Thymus (tissue), 11 donors: ENCODE measurements at regions not wholly inside any gene's neighbourhood (a gene's known extent, or its start where the extent isn't known, plus 50 kb on each side); places are given as distances from the start of the nearest gene placed in this dataset.

Source experiments
- DNase-seq, 9 donors: peaks; one replicate each; pipeline ENCODE4 v3.0.0-alpha.2; 2013; ENCODE audit warnings: low spot score in 9 of 9, low read depth in 6 of 9, missing footprints in 1 of 9
- H3K27ac ChIP-seq, 2 donors: one replicate each; pipeline ENCODE4 v1.5.1; 2013; ENCODE audit warnings: control low read depth in 1 of 2, low read depth in 1 of 2, low read length in 1 of 2, mild to moderate bottlenecking in 1 of 2, moderate library complexity in 1 of 2
- H3K27me3 ChIP-seq, 2 donors: one replicate each; pipeline ENCODE4 v1.5.1; 2013; ENCODE audit warnings: low read length in 1 of 2; ENCODE audit not compliant: control insufficient read depth in 2 of 2, insufficient read depth in 1 of 2
- H3K36me3 ChIP-seq, 2 donors: one replicate each; pipeline ENCODE4 v1.5.1; 2013; ENCODE audit warnings: low read length in 1 of 2, mild to moderate bottlenecking in 1 of 2, moderate library complexity in 1 of 2; ENCODE audit not compliant: control insufficient read depth in 2 of 2, insufficient read depth in 2 of 2
- H3K4me1 ChIP-seq, 2 donors: one replicate each; pipeline ENCODE4 v1.5.1; 2013; ENCODE audit warnings: low read length in 2 of 2; ENCODE audit not compliant: control insufficient read depth in 2 of 2, insufficient read depth in 2 of 2
- H3K4me3 ChIP-seq, 2 donors: one replicate each; pipeline ENCODE4 v1.5.1; 2013; ENCODE audit warnings: low read length in 2 of 2, control low read depth in 1 of 2, mild to moderate bottlenecking in 1 of 2
- H3K9me3 ChIP-seq, 2 donors: one replicate each; pipeline ENCODE4 v1.5.1; 2013; ENCODE audit warnings: low read length in 1 of 2, mild to moderate bottlenecking in 1 of 2; ENCODE audit not compliant: control insufficient read depth in 2 of 2, insufficient read depth in 1 of 2
- WGBS: extraction: QIAGEN DNeasy Blood & Tissue Kit; methylation state at CpG from one replicate; pipeline ENCODE4 v1.1.7; 2013; 5-methylcytosine and 5-hydroxymethylcytosine counted together
- donor health status: healthy.

DNA sequence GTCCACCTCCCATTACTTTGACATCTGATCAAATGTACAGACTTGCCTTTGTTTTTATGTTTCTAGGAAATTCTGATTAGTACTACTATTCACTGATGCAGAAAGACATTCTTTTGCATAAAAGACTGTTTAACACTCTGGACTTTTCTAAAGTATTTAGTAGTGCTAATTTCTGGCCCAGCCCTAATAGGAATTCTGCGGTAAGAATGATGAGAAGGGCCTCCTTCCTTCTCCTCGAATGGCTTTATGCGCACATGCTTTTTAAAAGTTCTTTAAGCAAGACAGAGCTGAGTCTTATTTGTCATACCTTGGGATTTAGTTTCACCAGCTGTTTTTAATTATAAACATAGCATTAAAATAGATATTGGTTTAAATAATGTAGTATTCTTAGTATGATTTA, 192.3 kb upstream of the RBMS3 start:
- H3K27ac ChIP-seq = no peak overlapping the region
- H3K27me3 ChIP-seq = no peaks in the 10 kb centered on the region
- no peaks in the 10 kb centered on the region for H3K9me3 ChIP-seq
- H3K36me3 ChIP-seq = no peaks in the 10 kb centered on the region
- no peak for DNase-seq
- H3K4me3 ChIP-seq = no peak overlapping the region
- 97% methylated on average over 3 of the region's 3 CpGs for WGBS
- H3K4me1 ChIP-seq = no peaks in the 10 kb centered on the region

DNA sequence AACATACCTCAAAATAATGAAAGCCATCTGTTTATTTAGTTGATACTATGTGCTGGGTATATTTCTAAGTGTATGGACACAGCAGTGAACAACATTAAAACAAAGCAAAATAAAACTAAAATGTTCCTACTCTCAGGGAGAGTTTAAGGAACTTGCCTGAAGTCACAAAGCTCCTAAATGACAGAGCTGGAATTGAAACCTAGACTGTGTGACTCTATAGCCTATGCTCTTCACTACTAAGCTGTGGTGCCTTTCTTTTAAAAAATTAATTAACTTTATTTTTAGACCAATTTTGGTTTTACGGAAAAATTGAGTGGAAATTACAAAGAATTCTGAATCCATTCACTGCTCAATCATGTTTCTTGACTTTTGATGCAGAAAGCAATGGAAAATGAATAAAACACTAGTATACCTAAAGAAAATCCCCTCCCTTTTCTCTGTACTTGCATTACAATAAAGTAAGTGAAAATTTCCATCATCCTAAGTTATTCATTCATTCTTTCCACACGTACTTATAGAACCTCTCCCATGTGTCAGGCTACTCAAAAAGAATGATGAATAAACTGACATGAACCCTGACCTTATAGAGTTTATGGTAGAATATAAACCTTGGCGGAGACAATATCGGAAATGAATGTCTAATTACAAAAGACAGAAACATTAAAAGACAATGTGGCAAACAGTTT, 189.8 kb upstream of the RBMS3 start:
- WGBS = 97% methylated on average over 4 of the region's 4 CpGs

DNA sequence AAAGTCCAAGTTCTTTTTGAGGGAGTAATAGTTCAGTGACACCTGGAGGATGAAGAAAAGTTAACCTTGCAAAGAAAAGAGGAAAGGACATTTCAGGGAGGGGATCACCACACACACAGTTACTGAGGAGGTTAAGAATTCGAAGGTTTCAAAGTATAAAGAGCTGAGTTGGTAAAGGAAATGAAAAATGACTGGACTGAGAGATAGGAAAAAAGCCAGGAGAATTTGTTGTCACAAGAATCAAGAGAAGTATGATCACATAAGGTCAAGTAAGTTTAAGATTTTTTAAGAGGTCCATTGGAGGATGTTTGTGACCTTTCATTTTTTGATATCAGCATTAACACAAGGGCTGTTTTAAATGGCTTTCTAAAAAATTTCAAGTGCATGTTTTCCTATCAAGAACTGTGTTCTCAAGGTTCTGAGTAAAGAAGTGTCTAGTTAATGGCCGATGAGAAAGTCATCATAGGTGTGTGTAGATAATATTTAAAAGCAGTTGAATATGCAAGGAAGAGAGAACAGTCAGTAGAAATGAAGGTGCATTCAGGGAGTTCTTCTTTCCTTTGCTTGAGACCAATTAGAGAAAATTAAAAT, 189.2 kb upstream of the RBMS3 start:
- Histone ChIP-seq H3K27ac (no peak overlapping the region), H3K9me3 (no peaks in the 10 kb centered on the region), H3K27me3 (no peaks in the 10 kb centered on the region), H3K4me1 (no peaks in the 10 kb centered on the region), H3K36me3 (no peaks in the 10 kb centered on the region), H3K4me3 (no peak overlapping the region)
- 60% methylated on average over 2 of the region's 2 CpGs for WGBS
- no peak for DNase-seq

More for the DNA sequence above, 189.8 kb upstream of the RBMS3 start:
- H3K4me3 ChIP-seq = no peak overlapping the region
- DNase-seq = no peak
- H3K4me1 ChIP-seq = no peaks in the 10 kb centered on the region
- H3K27me3 ChIP-seq = no peaks in the 10 kb centered on the region
- no peaks in the 10 kb centered on the region for H3K9me3 ChIP-seq
- H3K27ac ChIP-seq = no peak overlapping the region
- H3K36me3 ChIP-seq = no peaks in the 10 kb centered on the region

DNA sequence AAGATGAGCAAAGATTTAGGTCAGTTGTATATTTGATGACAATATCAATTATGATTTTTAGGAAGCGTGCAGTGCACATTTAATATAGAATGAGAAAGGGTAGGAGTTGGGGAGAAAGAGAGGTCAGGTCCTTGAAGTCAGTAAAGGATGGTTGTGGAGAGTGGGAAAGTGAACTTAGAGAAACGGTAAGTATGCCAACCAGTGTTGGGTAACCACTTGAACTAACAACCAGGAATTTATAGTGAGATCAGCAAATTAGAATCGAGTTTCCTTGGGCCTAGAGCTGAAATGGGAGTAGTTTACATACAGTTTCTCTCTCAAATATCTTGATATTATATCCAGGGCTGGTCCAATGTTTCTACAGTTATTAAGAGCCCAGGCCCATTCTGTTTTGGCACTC, 188.5 kb upstream of the RBMS3 start:
- Histone ChIP-seq H3K4me3 (no peak overlapping the region), H3K9me3 (no peaks in the 10 kb centered on the region), H3K27ac (no peak overlapping the region), H3K36me3 (no peaks in the 10 kb centered on the region), H3K4me1 (no peaks in the 10 kb centered on the region), H3K27me3 (no peaks in the 10 kb centered on the region)
- DNase-seq = no peak
- 59% methylated on average over 3 of the region's 3 CpGs for WGBS

DNA sequence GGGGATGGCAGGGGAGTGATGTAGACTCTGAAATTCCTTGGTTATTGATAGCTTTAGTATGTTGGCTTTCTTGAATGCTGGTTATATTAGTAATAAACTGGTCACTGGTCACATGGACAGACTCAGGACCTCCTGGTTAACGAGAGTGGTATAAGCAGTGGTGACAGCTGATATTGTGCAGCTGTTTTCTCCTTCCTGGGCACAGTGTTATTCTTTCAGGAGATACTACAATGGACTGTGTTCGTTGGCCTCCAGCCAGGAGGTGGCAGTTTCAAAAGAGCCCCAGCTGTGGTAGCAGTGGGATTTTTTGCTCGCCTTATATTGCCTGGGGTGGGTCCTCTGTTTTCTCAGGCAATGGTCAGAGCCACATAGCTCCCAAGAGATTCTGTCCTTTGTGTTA, 181.6 kb upstream of the RBMS3 start:
- DNase-seq = no peak

DNA sequence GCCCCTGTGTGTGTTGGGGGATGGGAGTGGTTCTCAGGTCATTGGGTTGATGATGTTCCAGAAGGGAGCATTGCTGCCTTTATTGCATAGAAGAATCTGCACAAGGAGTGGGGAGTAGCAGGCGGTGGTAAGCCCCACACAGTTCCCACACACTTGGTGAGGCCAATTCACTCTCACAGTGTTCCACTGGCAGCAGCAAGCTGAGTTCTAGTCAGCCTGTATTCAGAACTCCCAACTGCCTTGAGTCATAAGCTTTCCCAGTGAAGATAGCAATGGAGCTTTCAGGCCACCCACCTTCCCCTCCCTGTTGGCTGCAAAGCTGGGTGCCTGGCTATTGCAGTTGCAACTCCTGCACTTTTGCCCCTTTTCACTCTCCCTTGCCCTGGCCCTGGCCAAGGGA, 181.1 kb upstream of the RBMS3 start:
- Histone ChIP-seq H3K4me1 (no peaks in the 10 kb centered on the region), H3K36me3 (no peaks in the 10 kb centered on the region), H3K27me3 (no peaks in the 10 kb centered on the region), H3K4me3 (no peak overlapping the region), H3K27ac (no peak overlapping the region), H3K9me3 (no peaks in the 10 kb centered on the region)
- DNase-seq = no peak
- 94% methylated on average over 1 of the region's 1 CpG for WGBS

More for the DNA sequence above, 181.6 kb upstream of the RBMS3 start:
- Histone ChIP-seq H3K36me3 (no peaks in the 10 kb centered on the region), H3K4me1 (no peaks in the 10 kb centered on the region), H3K4me3 (no peak overlapping the region), H3K27ac (no peak overlapping the region), H3K9me3 (no peaks in the 10 kb centered on the region), H3K27me3 (no peaks in the 10 kb centered on the region)
- 91% methylated on average over 3 of the region's 3 CpGs for WGBS

DNA sequence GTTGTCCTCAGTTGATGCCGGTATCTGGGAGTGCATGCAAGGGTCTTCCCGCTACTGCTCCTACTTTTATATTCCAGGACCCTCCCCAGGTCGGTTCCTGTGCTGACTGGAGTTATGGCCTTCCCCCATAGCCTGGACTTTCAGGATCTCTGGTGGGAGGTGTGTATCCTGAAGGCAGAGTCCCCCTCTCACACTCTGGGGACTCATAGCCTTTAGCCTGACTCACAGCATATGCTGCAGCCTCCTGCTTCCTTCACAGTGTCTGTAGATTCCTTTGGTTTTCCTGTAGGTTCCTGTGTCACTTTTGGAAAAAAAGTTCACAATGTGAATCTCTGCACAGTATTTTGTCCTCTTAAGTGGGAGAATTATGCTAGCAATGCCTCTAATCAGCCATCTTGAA, 180.6 kb upstream of the RBMS3 start:
- no peaks in the 10 kb centered on the region for H3K4me1 ChIP-seq
- no peak overlapping the region for H3K4me3 ChIP-seq
- no peaks in the 10 kb centered on the region for H3K36me3 ChIP-seq
- no peak overlapping the region for H3K27ac ChIP-seq
- DNase-seq = no peak
- 97% methylated on average over 3 of the region's 3 CpGs for WGBS
- no peaks in the 10 kb centered on the region for H3K27me3 ChIP-seq
- no peaks in the 10 kb centered on the region for H3K9me3 ChIP-seq

DNA sequence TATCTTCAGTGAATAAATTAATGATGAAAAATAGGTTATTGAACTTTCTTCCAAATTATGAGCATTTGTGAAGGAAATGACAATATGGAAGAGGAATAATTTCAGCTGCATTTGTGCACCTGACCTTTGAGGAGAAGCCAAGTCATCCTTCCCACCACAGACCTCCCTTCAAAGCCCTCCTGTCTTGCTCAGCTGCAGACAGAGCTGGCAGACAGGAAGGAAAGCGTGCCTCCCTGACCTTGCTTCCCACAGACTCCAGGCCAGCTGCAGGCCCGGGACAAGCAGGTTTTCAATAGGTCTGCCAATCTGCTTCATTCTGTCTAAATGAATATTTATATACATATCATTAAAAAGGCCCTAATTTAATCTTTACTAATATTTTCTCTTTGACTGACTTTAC, 152.9 kb upstream of the RBMS3 start:
- Histone ChIP-seq H3K27me3 (no peaks in the 10 kb centered on the region), H3K4me3 (no peak overlapping the region), H3K9me3 (no peaks in the 10 kb centered on the region), H3K27ac (peak overlapping the region in 1 of 2 donors; percentile 45), H3K36me3 (no peaks in the 10 kb centered on the region), H3K4me1 (peaks cover 4 to 5% of the 10 kb centered on the region in 2 donors)
- WGBS = 8% methylated on average over 2 of the region's 2 CpGs
- DNase-seq = peak in 2 of 9 donors; percentile 25 to 53

DNA sequence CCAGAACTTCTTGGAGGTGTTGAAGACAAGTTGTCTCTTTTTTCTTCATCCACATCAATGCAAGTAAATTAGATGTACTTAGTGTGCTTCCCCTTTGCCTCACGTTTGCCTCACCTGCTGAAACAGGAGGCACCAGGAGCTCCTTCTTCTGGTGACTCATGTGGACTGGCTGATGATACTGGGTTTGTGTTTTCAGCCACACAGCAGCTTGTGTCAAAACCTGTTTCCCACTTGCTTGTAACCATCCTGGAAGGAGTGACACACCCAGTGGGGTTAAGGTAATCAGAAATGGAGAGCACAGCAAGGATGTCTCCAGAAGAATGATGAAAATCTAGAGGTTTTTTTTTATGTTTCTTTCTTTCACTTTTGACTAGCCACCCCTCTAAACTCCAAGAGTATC, 143.3 kb upstream of the RBMS3 start:
- H3K36me3 ChIP-seq = no peaks in the 10 kb centered on the region
- H3K4me3 ChIP-seq = no peak overlapping the region
- no peak overlapping the region for H3K27ac ChIP-seq
- peaks cover 14 to 21% of the 10 kb centered on the region in 2 donors for H3K4me1 ChIP-seq
- H3K9me3 ChIP-seq = no peaks in the 10 kb centered on the region
- WGBS = 55% methylated on average over 1 of the region's 1 CpG
- DNase-seq = peak in 1 of 9 donors; percentile 17
- H3K27me3 ChIP-seq = no peaks in the 10 kb centered on the region
